ENCODE measurements at regions not wholly inside any gene's neighbourhood (a gene's known extent, or its start where the extent isn't known, plus 50 kb on each side); places are given as distances from the start of the nearest gene placed in this dataset.

- no peak for DNase-seq (ENCODE audit: low spot score)
- no peaks in the 10 kb centered on the region for H4K20me1 ChIP-seq (ENCODE audit: insufficient read depth, poor library complexity, severe bottlenecking)
- H3K27me3 ChIP-seq: no peaks in the 10 kb centered on the region
- no peaks in the 10 kb centered on the region for H3K9me2 ChIP-seq (replicated peaks; ENCODE audit: insufficient read depth)
- H3K4me2 ChIP-seq: no peak overlapping the region
- no peaks in the 10 kb centered on the region for H3K4me1 ChIP-seq (ENCODE audit: insufficient read depth)
- H2AFZ ChIP-seq: no peak overlapping the region
- H3K36me3 ChIP-seq (replicated peaks; ENCODE audit: insufficient read depth, low read depth): no peaks in the 10 kb centered on the region
- 95% methylated on average over 6 of the region's 6 CpGs for WGBS (ENCODE audit: low lambda C conversion rate, missing lambda C conversion rate)
- no peaks in the 10 kb centered on the region for H3K79me2 ChIP-seq
- no peak overlapping the region for H3K4me3 ChIP-seq
- no peak for TF ChIP-seq EZH2phosphoT487 (IDR thresholded peaks at IDR 0.05; ENCODE audit: low read depth, severe bottlenecking, unreplicated experiment)
- no peak for TF ChIP-seq EZH2 (IDR thresholded peaks at IDR 0.05; ENCODE audit: borderline replicate concordance)
- TF ChIP-seq CTCF (IDR thresholded peaks at IDR 0.05; ENCODE audit: poor library complexity): no peak
- H3K9me3 ChIP-seq (ENCODE audit: low read depth): no peaks in the 10 kb centered on the region
- no peak overlapping the region for H3K27ac ChIP-seq
Measured at GRCh38 chr10:44818041-44818649, 93.0 kb upstream of the TMEM72 start.

GRCh38 chr10:44818701-44819127 is 92.4 kb upstream of the TMEM72 start:
- H3K27ac ChIP-seq: no peak overlapping the region
- no peaks in the 10 kb centered on the region for H3K9me3 ChIP-seq (ENCODE audit: low read depth)
- WGBS (ENCODE audit: low lambda C conversion rate, missing lambda C conversion rate): 68% methylated on average over 5 of the region's 5 CpGs
- no peak for TF ChIP-seq CTCF (IDR thresholded peaks at IDR 0.05; ENCODE audit: poor library complexity)
- TF ChIP-seq EZH2 (IDR thresholded peaks at IDR 0.05; ENCODE audit: borderline replicate concordance): no peak
- no peak for TF ChIP-seq EZH2phosphoT487 (IDR thresholded peaks at IDR 0.05; ENCODE audit: low read depth, severe bottlenecking, unreplicated experiment)
- H2AFZ ChIP-seq: no peak overlapping the region
- H3K79me2 ChIP-seq: no peaks in the 10 kb centered on the region
- H3K4me2 ChIP-seq: no peak overlapping the region
- no peak for DNase-seq (ENCODE audit: low spot score)
- H3K9me2 ChIP-seq (replicated peaks; ENCODE audit: insufficient read depth): no peaks in the 10 kb centered on the region
- H3K4me3 ChIP-seq: no peak overlapping the region
- H4K20me1 ChIP-seq (ENCODE audit: insufficient read depth, poor library complexity, severe bottlenecking): no peaks in the 10 kb centered on the region
- H3K27me3 ChIP-seq: no peaks in the 10 kb centered on the region
- H3K4me1 ChIP-seq (ENCODE audit: insufficient read depth): no peaks in the 10 kb centered on the region
- no peaks in the 10 kb centered on the region for H3K36me3 ChIP-seq (replicated peaks; ENCODE audit: insufficient read depth, low read depth)

- Histone ChIP-seq H3K27me3 (no peaks in the 10 kb centered on the region), H3K27ac (no peak overlapping the region), H3K36me3 (replicated peaks; ENCODE audit: insufficient read depth, low read depth) (no peaks in the 10 kb centered on the region), H3K9me3 (ENCODE audit: low read depth) (no peaks in the 10 kb centered on the region), H3K4me3 (no peak overlapping the region), H3K79me2 (no peaks in the 10 kb centered on the region), H2AFZ (no peak overlapping the region), H3K4me1 (ENCODE audit: insufficient read depth) (no peaks in the 10 kb centered on the region), H4K20me1 (ENCODE audit: insufficient read depth, poor library complexity, severe bottlenecking) (no peaks in the 10 kb centered on the region), H3K9me2 (replicated peaks; ENCODE audit: insufficient read depth) (no peaks in the 10 kb centered on the region), H3K4me2 (no peak overlapping the region)
- 94% methylated on average over 3 of the region's 3 CpGs for WGBS (ENCODE audit: low lambda C conversion rate, missing lambda C conversion rate)
- TF ChIP-seq EZH2 (IDR thresholded peaks at IDR 0.05; ENCODE audit: borderline replicate concordance) (no peak), CTCF (IDR thresholded peaks at IDR 0.05; ENCODE audit: poor library complexity) (no peak), EZH2phosphoT487 (IDR thresholded peaks at IDR 0.05; ENCODE audit: low read depth, severe bottlenecking, unreplicated experiment) (no peak)
- DNase-seq (ENCODE audit: low spot score): no peak
Measured at GRCh38 chr10:44820094-44820493, 91.0 kb upstream of the TMEM72 start.

All from hepatocyte (in vitro differentiated cells).